NOMO-1 (cell line): ENCODE measurements at regions not wholly inside any gene's neighbourhood (a gene's known extent, or its start where the extent isn't known, plus 50 kb on each side); places are given as distances from the start of the nearest gene placed in this dataset.
"Not testable (repeated sequence)": the region's sequence is repeated elsewhere in the genome, so short reads cannot be mapped to it uniquely, and the experiment has no call there.

Source experiments
- DNase-seq, 2 experiments: peaks; one replicate each; lab custom pipeline; 2025; ENCODE audit not compliant: unreplicated experiment in 2 of 2; lab: John Stamatoyannopoulos, UW

- not testable (repeated sequence) for DNase-seq
These were observed 742.7 kb upstream of the NRXN1 start for GRCh38 chr2:51774606-51775005.

- DNase-seq = no peak
These were observed 728.5 kb upstream of the NRXN1 start for GRCh38 chr2:51760441-51760840.

DNA sequence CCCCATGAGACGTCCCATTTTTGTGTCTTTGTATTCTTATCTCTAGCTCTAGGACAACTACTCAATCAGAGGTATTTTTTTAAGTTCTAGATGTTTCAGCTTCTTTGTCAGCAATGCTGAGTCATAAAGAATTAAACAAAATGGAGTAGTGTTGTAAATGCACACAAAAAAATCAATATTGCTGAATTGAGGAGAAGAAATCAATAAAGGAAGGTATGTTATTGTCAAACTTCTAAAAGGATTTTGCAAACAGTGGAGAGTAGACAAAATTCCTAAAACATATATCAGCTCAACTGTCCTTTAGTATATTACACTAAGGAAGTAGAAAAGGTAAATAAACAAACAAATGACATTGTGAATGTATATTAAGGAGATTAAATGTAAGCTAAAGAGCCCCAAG lies 726.1 kb upstream of the NRXN1 start:
- DNase-seq = no peak

GRCh38 chr2:51734115-51734514 lies 702.2 kb upstream of the NRXN1 start:
- peak; percentile 57 to 89 for DNase-seq

- no peak for DNase-seq
These were observed 691.8 kb upstream of the NRXN1 start for GRCh38 chr2:51723691-51724090.

GRCh38 chr2:51722311-51722710 lies 690.4 kb upstream of the NRXN1 start:
- no peak for DNase-seq

- peak in 1 of 2 experiments; percentile 12 for DNase-seq
These were observed 688.9 kb upstream of the NRXN1 start for GRCh38 chr2:51720826-51721225.

DNA sequence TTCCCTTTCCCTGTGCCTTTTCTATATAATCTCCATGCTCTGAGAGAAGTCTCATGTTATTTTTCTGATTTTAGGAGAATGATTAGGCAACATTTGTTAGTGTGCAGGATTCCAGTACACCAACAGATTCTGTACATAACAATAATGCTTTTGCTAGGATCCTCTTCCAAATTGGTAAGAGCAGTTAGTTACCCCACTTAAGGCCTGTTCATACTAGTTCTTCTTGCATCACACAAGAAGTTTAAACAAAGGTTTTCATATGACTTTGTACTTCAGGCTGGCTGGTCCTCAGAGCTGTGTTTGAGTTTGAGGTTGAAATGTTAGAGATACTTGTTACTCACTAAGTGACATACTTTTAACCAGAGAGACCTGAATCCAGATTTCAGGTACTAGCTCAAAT lies 686.9 kb upstream of the NRXN1 start:
- no peak for DNase-seq

- DNase-seq = no peak
These were observed 685.4 kb upstream of the NRXN1 start for GRCh38 chr2:51717312-51717711.

- no peak for DNase-seq
These were observed 679.8 kb upstream of the NRXN1 start for GRCh38 chr2:51711766-51712165.

DNA sequence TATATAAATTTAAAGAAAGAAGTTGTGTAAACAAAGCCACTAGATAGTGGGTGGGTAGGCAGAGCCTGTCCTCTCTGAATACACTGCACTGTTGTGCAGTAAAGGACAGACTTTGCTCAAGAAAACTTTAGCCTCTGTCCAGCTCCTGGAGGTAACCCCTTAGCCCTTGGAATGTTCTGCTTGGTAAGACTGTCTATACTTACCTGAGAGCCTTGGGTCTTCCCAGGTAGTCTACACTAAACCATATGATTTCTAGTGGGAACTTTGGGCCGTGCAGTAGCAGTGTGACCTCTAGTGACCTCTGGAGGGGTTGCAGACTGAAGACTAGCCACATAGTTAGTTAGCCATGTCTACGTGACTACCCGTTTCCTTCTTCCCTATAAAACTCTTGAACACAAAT lies 678.3 kb upstream of the NRXN1 start:
- DNase-seq = peak in 1 of 2 experiments; percentile 3

GRCh38 chr2:51707625-51708024 lies 675.7 kb upstream of the NRXN1 start:
- no peak for DNase-seq

DNA sequence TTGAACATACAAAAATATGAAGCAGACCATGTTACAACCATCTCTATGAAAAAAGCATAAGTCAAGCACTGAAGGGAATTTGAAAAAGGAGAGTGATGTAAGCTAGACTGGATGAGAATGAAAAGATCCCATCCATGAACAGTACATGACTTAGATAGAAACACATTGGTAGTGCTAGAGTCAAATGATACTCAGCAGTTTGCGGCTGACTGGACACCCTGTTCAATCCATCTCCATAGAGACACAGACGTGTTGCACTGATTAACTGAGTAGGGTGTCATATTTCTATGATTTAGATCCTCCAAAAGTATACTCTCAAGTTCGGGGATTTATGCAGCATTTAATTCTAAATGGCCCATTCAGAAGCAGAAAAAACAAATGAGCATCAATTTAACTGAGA lies 674.3 kb upstream of the NRXN1 start:
- no peak for DNase-seq

- DNase-seq = no peak
These were observed 673.5 kb upstream of the NRXN1 start for GRCh38 chr2:51705417-51705816.

DNA sequence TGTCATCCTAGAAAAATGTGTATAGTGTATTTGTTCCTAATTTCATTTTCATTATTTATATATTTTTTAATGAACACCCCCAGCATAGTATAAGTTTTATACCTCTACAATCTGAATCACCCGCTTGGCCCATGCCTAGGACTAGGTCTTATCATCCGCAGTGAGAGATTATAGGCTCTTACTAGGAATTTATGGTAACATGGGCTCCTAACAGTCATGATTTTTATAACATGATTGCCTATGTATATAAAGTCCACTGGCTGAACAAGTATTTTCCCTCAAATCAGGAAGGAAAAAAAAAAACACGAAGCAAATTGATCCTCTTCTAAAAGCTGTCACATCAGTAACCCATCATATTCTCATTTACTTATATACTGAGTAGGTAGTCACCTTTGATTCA lies 666.1 kb upstream of the NRXN1 start:
- DNase-seq = no peak

GRCh38 chr2:51697095-51697494 lies 665.2 kb upstream of the NRXN1 start:
- DNase-seq = no peak

DNA sequence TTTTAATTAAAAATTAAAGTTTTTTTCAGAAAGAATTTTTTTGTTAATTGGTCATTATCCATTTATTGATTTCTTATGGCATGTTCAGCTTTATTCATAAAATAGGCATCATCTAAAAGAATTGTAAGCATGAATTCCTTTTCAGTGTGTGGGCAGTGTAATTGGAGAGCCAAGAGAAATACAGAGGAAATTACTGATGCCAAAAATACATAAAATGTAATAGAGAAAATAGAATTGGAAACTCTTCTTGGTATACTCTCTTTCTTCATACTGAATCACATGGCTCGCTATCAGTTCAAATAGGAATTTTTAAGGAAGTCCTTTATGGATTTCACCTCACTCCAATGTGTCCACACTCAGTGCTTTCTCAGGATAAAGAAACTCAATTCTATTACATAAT lies 663.6 kb upstream of the NRXN1 start:
- no peak for DNase-seq

GRCh38 chr2:51693640-51694039 lies 661.7 kb upstream of the NRXN1 start:
- no peak for DNase-seq

- DNase-seq = peak in 1 of 2 experiments; percentile 1
These were observed 649.9 kb upstream of the NRXN1 start for GRCh38 chr2:51681854-51682253.

DNA sequence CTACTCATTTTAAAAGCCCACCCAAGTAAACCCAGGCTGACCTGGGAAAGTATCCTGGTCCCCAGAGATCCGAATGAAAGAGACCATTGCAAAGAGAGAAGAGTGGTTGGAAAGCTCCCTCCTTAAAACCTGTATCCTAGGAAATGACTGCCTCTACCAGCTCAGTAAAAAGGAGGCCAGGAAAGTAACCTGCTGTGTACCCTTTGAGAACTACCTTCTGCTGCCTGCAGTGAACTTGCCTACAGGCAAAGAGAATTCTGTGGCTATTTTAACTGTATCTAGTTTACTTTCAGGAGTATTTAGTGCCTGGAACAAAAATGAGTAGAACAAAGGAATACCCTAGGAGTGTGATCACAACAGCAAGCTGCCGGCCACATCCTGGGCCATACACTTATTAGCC lies 641.7 kb upstream of the NRXN1 start:
- DNase-seq = no peak

- DNase-seq = no peak
These were observed 635.7 kb upstream of the NRXN1 start for GRCh38 chr2:51667679-51668078.

DNA sequence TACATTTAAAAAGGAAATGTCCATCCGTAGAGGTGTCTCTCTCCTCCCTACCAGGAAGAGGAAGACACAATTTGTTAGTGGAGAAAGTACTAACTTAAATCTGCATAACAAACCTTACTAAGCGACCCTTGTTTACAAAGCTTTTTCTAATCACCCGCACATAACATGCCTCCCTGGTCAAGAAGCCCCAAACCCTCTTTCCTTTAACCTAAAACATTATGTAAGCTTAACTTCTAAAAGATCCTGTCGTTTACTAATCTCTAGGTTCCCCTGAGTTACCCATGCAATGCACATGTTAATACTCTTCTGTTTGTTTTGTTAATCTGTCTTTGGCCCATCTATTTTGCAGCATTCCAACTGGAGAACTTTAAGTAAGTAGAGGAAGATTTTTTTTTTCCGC lies 630.3 kb upstream of the NRXN1 start:
- DNase-seq = no peak

- no peak for DNase-seq
These were observed 625.9 kb upstream of the NRXN1 start for GRCh38 chr2:51657849-51658248.

GRCh38 chr2:51650769-51651168 lies 618.8 kb upstream of the NRXN1 start:
- DNase-seq = no peak
